Activated T-helper 9 cell treated with anti-CD3 and anti-CD28 coated beads, Interleukin-2, amount 50 U/mL, for 16 hours (primary cell): ENCODE measurements at regions not wholly inside any gene's neighbourhood (a gene's known extent, or its start where the extent isn't known, plus 50 kb on each side); places are given as distances from the start of the nearest gene placed in this dataset.

Source experiments
- DNase-seq: peaks from one replicate; pipeline ENCODE4 v3.0.0-alpha.2; 2020; ENCODE audit warnings: low read depth

GRCh38 chr14:62006116-62006731 lies 244.0 kb downstream of the SNAPC1 start:
- no peak for DNase-seq

DNA sequence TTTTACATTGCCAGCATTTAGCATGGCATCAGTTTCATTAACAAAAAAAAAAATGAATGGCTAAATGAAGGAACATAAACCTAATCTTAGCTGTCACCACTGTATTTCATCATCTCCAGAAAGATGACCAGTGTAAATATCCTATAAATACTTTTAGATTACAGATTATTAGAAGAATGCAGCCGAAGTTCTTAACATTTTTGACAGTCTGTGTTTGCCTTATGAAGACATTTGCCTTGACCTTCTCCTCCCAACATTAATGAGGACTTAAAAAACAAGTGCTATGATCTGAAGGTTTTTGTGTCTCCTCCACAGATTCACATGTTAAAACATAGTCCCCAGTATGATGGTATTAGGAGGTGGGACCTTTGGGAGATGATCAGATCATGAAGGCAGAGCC lies 253.0 kb downstream of the SNAPC1 start:
- DNase-seq, result no peak

GRCh38 chr14:62015945-62016344 lies 253.7 kb downstream of the SNAPC1 start:
- DNase-seq, result no peak

DNA sequence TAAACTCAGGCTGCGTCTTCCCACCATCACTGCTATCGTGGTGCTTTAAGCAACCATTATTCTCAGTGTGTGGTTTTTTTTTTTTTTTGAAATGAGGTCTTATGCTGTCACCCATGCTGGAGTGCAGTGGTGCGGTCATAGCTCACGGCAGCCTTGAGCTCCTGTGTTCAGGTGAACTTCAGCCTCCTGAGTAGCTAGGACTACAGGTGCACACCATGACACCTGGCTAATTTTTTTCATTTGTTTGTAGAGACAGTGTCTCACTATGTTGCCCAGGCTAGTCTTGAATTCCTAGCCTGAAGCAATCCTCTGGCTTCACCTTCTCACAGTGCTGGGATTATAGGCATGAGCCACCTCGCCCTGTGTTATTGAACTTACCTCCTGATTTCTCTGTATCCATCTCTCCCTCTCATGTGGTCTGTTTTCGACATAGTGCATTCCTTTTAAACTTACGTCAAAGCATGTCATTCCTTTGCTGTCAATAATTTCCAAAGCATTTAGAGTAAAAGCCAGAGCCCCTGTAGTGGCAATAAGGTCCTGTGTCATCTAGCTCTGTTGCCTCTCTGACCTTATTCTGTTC lies 255.5 kb downstream of the SNAPC1 start:
- DNase-seq, result no peak

- DNase-seq, result no peak
These were observed 256.4 kb downstream of the SNAPC1 start for GRCh38 chr14:62018606-62019005.

DNA sequence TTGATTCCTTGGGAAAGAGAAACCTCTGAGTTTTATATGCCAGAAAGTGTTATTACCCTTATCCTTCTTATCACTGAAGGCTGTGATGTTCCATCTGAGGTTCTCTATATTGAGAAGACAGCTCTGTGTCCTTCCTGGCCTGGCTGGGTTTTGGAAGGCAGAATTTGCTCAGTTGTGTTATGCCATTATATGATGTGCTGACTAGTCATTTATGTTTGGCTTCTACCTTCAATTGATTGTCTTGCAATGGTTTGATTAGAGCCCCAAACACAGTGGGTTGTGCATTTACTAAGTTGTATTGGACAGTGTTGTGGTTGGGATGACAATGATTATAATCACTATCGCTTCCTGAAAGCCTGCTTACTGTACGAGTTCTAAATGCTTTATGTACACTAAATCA lies 265.7 kb downstream of the SNAPC1 start:
- DNase-seq, result no peak

DNA sequence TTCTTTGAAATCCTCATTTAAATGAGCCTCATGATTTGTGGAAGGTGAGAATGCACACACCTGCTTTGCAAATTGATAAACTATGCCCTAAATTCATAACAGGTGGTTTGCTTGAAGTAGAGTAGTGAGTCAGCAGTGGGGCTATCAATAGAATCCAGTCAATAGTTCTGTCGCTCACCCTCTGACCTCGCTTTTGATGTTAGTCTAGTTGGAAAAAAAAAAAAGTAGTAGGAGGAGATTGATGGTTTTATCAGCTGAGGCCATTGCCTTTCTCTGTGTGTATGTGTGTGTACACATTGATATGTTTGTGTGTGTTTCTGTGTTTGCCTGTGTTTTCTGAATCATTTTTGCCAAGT lies 267.3 kb downstream of the SNAPC1 start:
- no peak for DNase-seq

DNA sequence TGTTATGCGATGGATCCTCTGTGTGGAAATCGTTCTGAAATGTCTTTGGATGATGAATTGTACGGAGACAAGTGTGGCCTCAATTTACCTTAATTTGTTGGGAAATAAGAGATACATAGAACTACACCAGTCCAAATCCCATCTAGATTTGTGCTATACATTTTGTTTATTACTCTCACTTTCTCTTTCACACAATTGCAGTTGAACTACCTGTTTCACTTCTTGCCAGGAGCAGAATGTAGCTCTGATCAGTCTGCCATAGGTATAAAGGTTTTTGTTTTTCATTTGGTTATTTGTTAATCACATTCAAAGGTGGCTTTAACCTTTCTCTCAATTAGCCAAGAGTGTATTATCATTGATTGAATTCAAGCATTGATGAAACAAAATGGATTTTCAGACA lies 268.2 kb downstream of the SNAPC1 start:
- no peak for DNase-seq

- no peak for DNase-seq
These were observed 269.3 kb downstream of the SNAPC1 start for GRCh38 chr14:62031504-62031903.

DNA sequence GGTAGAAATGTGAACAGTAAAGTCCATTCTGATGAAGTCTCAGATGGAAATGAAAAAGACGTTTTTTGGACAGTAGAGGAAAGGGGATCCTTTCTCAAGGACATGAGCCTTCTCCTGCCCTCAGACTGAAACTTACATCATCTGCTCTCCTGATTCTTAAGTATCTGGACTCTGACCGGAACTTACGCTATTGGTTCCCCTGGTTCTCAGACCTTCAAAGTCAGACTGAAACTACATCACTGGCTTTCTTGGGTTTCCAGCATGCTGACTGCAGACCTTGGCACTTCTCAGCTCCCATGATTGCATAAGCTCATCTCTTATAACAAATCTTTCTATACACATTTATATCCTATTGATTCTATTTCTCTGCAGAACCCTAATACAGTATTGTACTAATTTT lies 291.0 kb downstream of the SNAPC1 start:
- DNase-seq, result no peak

GRCh38 chr14:62056789-62057188 lies 294.6 kb downstream of the SNAPC1 start:
- DNase-seq, result no peak

GRCh38 chr14:62062645-62063044 lies 300.4 kb downstream of the SNAPC1 start:
- DNase-seq, result no peak

DNA sequence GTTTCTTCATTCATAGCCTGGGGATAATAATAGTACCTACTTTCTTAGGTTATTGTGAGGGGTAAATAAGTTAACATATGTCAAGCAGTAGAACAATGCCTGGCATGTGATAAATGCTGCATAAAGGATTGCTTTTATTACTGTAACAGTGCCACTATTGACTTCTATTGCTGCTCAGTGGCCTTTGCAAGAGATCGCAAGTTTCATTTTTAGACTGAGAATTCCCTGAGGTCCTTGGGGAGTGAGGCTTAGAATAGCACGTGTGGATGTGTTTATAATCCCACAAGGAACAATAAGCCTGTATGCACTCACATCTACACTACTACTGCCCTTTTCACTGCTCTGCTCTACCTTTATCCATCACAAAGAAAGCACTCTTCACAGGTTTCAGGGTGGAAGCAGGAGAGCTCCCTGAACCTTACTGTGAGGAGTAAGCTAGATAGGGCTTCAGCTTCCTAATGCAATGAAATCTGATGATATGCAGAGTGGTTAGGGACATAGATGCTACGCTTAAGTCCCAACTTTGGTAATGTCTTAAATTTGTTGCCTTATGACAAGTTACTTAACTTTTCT lies 302.6 kb downstream of the SNAPC1 start:
- DNase-seq, result no peak

DNA sequence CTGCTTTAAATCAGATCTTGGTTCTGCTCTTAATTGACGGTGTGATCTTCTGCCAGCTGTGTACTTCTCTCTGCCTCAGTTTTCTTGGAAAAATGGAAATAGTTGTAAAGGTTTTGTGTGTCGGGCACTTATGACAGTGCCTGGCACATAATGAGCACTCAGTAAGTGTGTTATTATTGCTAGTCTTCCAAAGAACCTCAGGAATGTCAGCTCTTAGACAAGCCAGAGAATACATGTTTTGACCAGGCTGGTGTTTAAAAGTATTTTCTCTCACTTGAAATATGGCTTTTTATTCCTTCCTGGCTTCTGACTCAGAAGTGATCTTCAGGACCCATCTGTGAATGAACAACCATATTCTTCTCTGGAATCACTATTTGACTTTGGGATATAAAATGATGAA lies 304.1 kb downstream of the SNAPC1 start:
- DNase-seq, result no peak

DNA sequence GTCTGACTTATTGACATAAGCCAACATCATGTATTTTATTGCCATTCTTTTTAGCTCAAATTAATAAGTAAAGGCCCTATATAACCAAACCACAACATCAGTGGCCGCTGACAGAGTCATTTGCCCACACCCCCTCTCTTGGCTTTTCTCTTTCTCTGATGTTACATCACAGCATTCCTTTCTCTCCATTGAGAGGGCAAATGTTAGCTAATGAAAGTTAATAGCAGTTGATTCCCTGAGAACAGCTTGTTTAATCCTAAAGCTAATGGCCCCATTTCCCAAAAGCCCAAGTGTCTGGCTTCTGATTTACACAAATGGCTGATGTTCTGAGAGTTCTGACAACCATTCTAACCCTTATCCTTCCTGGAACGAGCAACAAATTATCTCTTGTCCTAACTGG lies 308.8 kb downstream of the SNAPC1 start:
- no peak for DNase-seq

- no peak for DNase-seq
These were observed 314.1 kb downstream of the SNAPC1 start for GRCh38 chr14:62076368-62076767.

DNA sequence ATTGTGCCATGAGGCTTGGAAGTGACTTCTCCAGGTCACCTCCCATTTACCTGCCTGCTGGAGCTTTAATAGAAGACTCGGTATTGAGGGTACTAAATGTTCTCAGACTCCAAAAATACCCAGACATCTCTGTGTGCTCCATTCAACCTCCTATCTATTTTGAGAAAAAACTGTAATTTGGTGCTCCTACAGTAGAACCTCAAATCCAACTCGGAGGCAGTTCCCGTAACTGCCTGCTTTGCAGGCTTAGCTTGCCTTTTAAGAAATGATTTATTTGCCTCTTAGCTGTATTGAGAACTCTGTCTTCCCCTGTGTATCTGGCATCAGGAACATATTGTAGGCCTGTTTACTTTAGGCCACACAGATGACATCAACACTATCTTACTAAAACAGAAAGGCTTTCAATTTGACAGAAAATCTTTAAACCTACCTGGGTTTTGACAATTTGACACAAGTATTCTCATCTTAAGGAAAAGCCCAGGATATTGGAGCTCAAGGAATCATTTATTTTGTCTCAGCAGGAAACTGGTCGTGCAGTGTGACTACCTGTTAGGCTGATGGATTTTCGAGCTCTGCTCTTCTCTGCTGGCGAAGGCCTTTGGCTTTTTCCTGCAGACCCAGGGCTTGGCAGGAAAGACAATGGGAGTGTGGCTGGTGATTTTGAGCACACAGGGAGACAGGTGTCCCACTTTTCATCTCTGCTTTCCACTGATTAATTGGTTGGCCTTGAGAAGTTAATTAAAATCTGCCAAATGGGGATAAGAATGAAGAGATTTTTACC lies 314.8 kb downstream of the SNAPC1 start:
- DNase-seq, result no peak

GRCh38 chr14:62077676-62078261 lies 315.5 kb downstream of the SNAPC1 start:
- no peak for DNase-seq

- DNase-seq, result no peak
These were observed 316.8 kb downstream of the SNAPC1 start for GRCh38 chr14:62079038-62079437.

- DNase-seq, result no peak
These were observed 318.9 kb downstream of the SNAPC1 start for GRCh38 chr14:62081012-62081612.

DNA sequence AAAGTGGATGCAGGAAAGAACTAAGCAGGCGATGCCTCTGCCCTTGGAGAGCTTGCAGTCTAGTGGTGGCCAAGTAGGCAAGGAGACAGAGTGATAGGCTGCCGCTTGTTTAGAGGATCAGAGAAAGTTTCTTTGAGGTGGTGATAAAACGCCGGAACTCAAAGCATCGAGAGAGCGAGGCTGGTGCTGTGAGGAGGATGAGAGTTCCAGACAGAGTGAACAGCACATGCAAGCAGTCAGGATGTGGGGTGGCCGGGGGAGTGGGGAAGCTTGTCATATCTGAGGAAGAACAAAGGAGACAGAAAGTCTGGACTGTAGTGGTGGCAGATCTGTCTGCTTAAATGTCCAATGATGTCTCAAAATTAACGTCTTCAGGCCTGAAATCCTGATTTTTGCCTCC lies 319.7 kb downstream of the SNAPC1 start:
- no peak for DNase-seq

DNA sequence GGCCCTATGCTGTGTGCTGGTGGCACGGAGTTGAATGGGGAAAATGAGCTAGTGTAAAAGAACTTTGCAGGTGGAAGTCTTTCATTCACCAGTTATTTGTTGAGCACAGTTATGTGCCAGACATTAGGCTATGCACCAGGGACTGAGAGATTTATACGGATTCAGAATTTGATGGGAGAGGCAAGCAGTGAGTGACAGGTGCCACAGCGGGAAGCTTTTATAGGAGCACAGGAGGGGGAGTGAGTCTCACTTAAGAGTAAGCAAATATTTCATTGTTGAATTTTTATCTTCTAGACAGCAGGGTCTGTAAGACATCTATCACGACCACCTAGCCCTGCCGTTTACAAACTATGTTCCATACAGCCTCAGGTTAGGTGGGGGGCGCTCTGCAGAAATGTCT lies 320.6 kb downstream of the SNAPC1 start:
- DNase-seq, result no peak

- no peak for DNase-seq
These were observed 321.8 kb downstream of the SNAPC1 start for GRCh38 chr14:62084020-62084419.
